Peyer's patch (tissue), 4 donors: ENCODE measurements at regions not wholly inside any gene's neighbourhood (a gene's known extent, or its start where the extent isn't known, plus 50 kb on each side); places are given as distances from the start of the nearest gene placed in this dataset.
"Not testable (repeated sequence)": the region's sequence is repeated elsewhere in the genome, so short reads cannot be mapped to it uniquely, and the experiment has no call there.

Experiments
- DNase-seq, 3 donors: peaks; one replicate each; pipeline ENCODE4 v3.0.0-alpha.2; 2017 to 2019
- H3K27ac ChIP-seq, 4 donors: fragments of 200-600 bp; sonication (generic); one replicate each; pipeline ENCODE4 v1.5.1; 2016 to 2019
- H3K27me3 ChIP-seq, 2 donors: fragments of 200-600 bp; sonication (generic); one replicate each; pipeline ENCODE4 v1.5.1; 2019
- H3K36me3 ChIP-seq, 3 donors: fragments of 200-600 bp; sonication (generic); one replicate each; pipeline ENCODE4 v1.5.1; 2016 to 2019
- H3K4me1 ChIP-seq, 4 donors: fragments of 200-600 bp; sonication (generic); one replicate each; pipeline ENCODE4 v1.5.1; 2016 to 2019
- H3K4me3 ChIP-seq, 4 donors: fragments of 200-600 bp; sonication (generic); 1 replicate in 3 of 4; 2 replicates in 1 of 4; pipeline ENCODE4 v1.5.1; 2016 to 2019; ENCODE audit warnings: mild to moderate bottlenecking in 1 of 4
- H3K9me3 ChIP-seq, 4 donors: fragments of 200-600 bp; sonication (generic); one replicate each; pipeline ENCODE4 v1.5.1; 2016 to 2019; ENCODE audit warnings: mild to moderate bottlenecking in 1 of 4
- POLR2A ChIP-seq, 2 donors: fragments of 450-650 bp; IDR thresholded peaks; one replicate each; pipeline ENCODE4 v1.5.1; 2017; ENCODE audit warnings: antibody characterized with exemption in 2 of 2, mild to moderate bottlenecking in 2 of 2, moderate library complexity in 2 of 2
- TF ChIP-seq, protein P1 (sequence below), 6 experiments: fragments of 450-650 bp in 4 of 6; fragments of 200-600 bp in 2 of 6; sonication (generic) in 1 of 6; IDR thresholded peaks; one replicate each; pipeline ENCODE4 v1.5.1; 2017 to 2019; ENCODE audit warnings: antibody characterized with exemption in 6 of 6, mild to moderate bottlenecking in 3 of 6, moderate library complexity in 1 of 6

DNA sequence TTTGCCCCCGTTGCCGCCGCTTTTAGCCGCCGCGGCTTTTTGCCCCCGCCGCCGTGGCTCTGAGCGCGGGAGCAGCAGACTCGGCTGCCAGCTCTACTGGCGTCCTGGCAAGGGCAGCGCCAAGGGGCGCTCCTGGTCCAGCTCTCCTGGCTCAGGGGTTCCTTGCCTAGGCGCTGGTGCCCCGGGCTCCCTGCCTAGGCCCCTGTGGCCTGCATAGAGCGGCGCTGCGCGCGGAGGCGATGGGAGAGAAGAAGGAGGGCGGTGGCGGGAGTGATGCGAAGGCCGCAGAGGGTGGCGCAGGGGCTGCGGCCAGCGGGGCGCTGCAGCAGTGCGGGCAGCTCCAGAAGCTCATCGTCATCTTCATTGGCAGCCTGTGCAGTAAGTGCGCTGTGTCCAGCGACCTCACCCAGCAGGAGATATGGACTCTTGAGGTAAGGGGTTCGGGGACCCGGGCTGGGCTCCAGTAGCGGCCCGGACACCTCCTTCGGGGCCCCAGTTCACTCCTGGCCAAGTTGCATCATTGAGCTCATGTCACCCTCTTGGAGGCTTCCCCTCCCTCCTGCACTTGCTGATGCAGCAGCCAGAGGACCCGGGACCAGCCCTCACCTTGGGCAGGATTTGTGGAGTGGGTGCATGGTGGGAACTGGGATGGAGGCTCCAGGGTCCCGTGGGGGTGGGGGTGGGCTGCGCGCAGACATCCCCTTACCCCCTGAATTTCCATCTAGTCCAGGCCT is 1344.4 kb downstream of the TP53TG3F start:
- no peak overlapping the region for H3K4me3 ChIP-seq
- H3K9me3 ChIP-seq: peaks cover 0 to 24% (median 1%) of the 10 kb centered on the region in 4 donors
- no peaks in the 10 kb centered on the region for H3K27me3 ChIP-seq
- H3K27ac ChIP-seq: no peak overlapping the region
- no peaks in the 10 kb centered on the region for H3K4me1 ChIP-seq
- H3K36me3 ChIP-seq: no peaks in the 10 kb centered on the region
- DNase-seq: no peak
- no peak for TF ChIP-seq POLR2A (IDR thresholded peaks at IDR 0.05)
- TF ChIP-seq, protein P1, sequence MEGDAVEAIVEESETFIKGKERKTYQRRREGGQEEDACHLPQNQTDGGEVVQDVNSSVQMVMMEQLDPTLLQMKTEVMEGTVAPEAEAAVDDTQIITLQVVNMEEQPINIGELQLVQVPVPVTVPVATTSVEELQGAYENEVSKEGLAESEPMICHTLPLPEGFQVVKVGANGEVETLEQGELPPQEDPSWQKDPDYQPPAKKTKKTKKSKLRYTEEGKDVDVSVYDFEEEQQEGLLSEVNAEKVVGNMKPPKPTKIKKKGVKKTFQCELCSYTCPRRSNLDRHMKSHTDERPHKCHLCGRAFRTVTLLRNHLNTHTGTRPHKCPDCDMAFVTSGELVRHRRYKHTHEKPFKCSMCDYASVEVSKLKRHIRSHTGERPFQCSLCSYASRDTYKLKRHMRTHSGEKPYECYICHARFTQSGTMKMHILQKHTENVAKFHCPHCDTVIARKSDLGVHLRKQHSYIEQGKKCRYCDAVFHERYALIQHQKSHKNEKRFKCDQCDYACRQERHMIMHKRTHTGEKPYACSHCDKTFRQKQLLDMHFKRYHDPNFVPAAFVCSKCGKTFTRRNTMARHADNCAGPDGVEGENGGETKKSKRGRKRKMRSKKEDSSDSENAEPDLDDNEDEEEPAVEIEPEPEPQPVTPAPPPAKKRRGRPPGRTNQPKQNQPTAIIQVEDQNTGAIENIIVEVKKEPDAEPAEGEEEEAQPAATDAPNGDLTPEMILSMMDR (IDR thresholded peaks at IDR 0.05): no peak

DNA sequence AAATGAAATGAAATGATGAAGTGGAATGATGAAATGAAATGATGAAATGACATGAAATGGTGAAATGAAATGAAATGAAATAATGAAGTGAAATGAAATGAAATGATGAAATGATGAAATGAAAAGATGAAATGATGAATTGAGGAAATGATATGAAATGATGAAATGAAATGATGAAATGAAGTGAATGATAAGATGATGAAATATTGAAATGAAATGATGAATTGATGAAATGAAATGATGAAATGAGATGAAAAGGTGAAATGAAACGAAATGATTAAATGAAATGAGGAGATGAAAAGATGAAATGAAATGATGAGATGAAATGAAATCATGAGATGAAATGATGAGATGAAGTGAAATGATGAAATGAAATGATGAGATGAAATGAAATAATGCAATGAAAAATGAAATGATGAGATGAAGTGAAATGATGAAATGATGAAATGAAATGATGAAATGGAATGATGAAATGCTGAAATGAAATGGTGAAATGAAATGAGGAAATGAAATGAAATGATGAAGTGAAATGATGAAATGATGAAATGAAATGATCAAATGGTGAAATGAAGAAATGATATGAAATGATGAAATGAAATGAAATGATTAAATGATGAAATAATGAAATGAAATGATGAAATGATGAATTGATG is 1347.7 kb downstream of the TP53TG3F start:
- not testable (repeated sequence) for H3K27me3 ChIP-seq, DNase-seq, H3K4me1 ChIP-seq, H3K36me3 ChIP-seq, H3K4me3 ChIP-seq, H3K27ac ChIP-seq
- peaks cover 0 to 24% (median 1%) of the 10 kb centered on the region in 4 donors for H3K9me3 ChIP-seq

DNA sequence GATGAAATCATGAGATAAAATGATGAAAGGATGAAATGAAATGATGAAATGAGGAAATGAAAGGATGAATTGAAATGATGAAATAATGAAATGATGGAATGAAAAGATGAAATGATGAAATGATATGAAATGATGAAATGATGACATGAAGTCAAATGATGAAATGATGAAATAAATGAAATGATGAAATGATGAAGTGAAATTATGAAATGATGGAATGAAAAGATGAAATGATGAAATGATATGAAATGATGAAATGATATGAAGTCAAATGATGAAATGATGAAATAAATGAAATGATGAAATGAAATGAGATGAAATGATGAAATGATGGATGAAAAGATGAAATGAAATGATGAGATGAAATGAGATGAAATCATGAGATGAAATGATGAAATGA is 1348.4 kb downstream of the TP53TG3F start:
- not testable (repeated sequence) for DNase-seq, H3K4me3 ChIP-seq, H3K4me1 ChIP-seq, H3K27me3 ChIP-seq, H3K27ac ChIP-seq, H3K36me3 ChIP-seq
- peaks cover 0 to 18% (median 1%) of the 10 kb centered on the region in 4 donors for H3K9me3 ChIP-seq

DNA sequence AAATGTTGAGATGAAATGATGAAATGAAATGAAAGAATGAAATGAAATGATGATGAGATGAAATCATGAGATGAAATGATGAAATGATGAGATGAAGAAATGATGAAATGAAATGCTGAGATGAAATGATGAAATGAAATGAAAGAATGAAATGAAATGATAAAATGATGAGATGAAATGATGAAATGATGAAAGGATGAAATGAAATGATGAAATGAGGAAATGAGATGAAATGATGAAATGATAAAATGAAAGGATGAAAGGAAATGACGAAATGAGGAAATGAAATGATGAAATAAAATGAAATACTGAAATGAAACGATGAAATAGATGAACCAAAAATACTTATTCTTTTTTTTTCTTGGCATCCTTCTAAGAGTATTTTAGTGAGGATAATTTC is 1349.1 kb downstream of the TP53TG3F start:
- peaks cover 0 to 14% (median 1%) of the 10 kb centered on the region in 4 donors for H3K9me3 ChIP-seq
- DNase-seq, H3K27me3 ChIP-seq, H3K4me3 ChIP-seq, H3K27ac ChIP-seq, H3K36me3 ChIP-seq, H3K4me1 ChIP-seq: not testable (repeated sequence)
